Keratinocyte (primary cell): ENCODE measurements at regions not wholly inside any gene's neighbourhood (a gene's known extent, or its start where the extent isn't known, plus 50 kb on each side); places are given as distances from the start of the nearest gene placed in this dataset.

Experiments
- DNase-seq: peaks from one replicate; pipeline ENCODE4 v3.0.0-alpha.2; 2011; ENCODE audit warnings: low read depth, missing footprints, low spot score
- FAIRE-seq: peaks from 2 replicates; lab custom pipeline; 2011; peaks lifted over from hg19 to GRCh38; lab: Jason Lieb, UNC
- H2AFZ ChIP-seq: 2 replicates; pipeline ENCODE4 v1.6.0; 2012; ENCODE audit warnings: low read length, control low read depth, inconsistent platforms; ENCODE audit not compliant: control insufficient read depth
- H3K27ac ChIP-seq: 2 replicates; pipeline ENCODE4 v1.5.1; 2011; ENCODE audit warnings: low read length; ENCODE audit not compliant: control insufficient read depth, insufficient read depth
- H3K27me3 ChIP-seq: 3 replicates; pipeline ENCODE4 v1.6.0; 2011; ENCODE audit warnings: low read length; ENCODE audit not compliant: control insufficient read depth, insufficient read depth; ENCODE audit errors: extremely low read depth
- H3K36me3 ChIP-seq, 2 experiments: 2 replicates in 1 of 2; 3 replicates in 1 of 2; pipeline ENCODE4 v1.5.1; 2011; ENCODE audit warnings: low read length in 2 of 2, mild to moderate bottlenecking in 1 of 2; ENCODE audit not compliant: control insufficient read depth in 2 of 2, insufficient read depth in 2 of 2; ENCODE audit errors: extremely low read depth in 1 of 2
- H3K4me1 ChIP-seq: 3 replicates; pipeline ENCODE4 v1.5.1; 2011; ENCODE audit warnings: low read length; ENCODE audit not compliant: control insufficient read depth, insufficient read depth; ENCODE audit errors: extremely low read depth
- H3K4me2 ChIP-seq: 3 replicates; pipeline ENCODE4 v1.6.0; 2011; ENCODE audit warnings: low read depth, low read length; ENCODE audit not compliant: control insufficient read depth, insufficient read depth; ENCODE audit errors: extremely low read depth
- H3K4me3 ChIP-seq, 3 experiments: fragments of 200-600 bp in 1 of 3; sonication (generic) in 1 of 3; 2 replicates in 2 of 3; 3 replicates in 1 of 3; pipeline ENCODE4 v1.5.1; 2011 to 2016; ENCODE audit warnings: low read length in 3 of 3, mild to moderate bottlenecking in 3 of 3, control low read depth in 2 of 3, inconsistent platforms in 1 of 3, low read depth in 1 of 3, mixed read lengths in 1 of 3, mixed run types in 1 of 3, moderate library complexity in 1 of 3; ENCODE audit not compliant: control insufficient read depth in 2 of 3, insufficient read depth in 2 of 3; ENCODE audit errors: extremely low read depth in 1 of 3
- H3K79me2 ChIP-seq: 2 replicates; pipeline ENCODE4 v1.6.0; 2012; ENCODE audit warnings: low read length; ENCODE audit not compliant: control insufficient read depth, insufficient read depth
- H3K9ac ChIP-seq: 3 replicates; pipeline ENCODE4 v1.6.0; 2011; ENCODE audit warnings: low read length; ENCODE audit not compliant: control insufficient read depth, insufficient read depth; ENCODE audit errors: extremely low read depth
- H3K9me1 ChIP-seq: 3 replicates; pipeline ENCODE4 v1.6.0; 2011; ENCODE audit warnings: low read length; ENCODE audit not compliant: control insufficient read depth, insufficient read depth; ENCODE audit errors: extremely low read depth
- H3K9me3 ChIP-seq: 2 replicates; pipeline ENCODE4 v1.5.1; 2012; ENCODE audit warnings: low read depth, low read length; ENCODE audit not compliant: control insufficient read depth
- H4K20me1 ChIP-seq: 3 replicates; pipeline ENCODE4 v1.6.0; 2011; ENCODE audit warnings: low read length; ENCODE audit not compliant: control insufficient read depth, insufficient read depth; ENCODE audit errors: extremely low read depth
- EZH2 ChIP-seq: IDR thresholded peaks from one replicate; pipeline ENCODE4 v1.6.1; 2012; ENCODE audit warnings: inconsistent platforms, mild to moderate bottlenecking, low read length, moderate library complexity
- dilution Hi-C: fragments of 300-500 bp; cut with MboI; formaldehyde crosslinking; loops from one replicate; pipeline ENCODE4 v1.7.0; 2020; ENCODE audit warnings: low sequenced_read_pairs; ENCODE audit not compliant: extremely low pct_ligation_motif_present
- TF ChIP-seq, protein P1 (sequence below), 3 experiments: IDR thresholded peaks in 1 of 3; conservative IDR thresholded peaks in 1 of 3; optimal IDR thresholded peaks in 1 of 3; 2 replicates in 2 of 3; 3 replicates in 1 of 3; pipeline versions ENCODE3 to v1.5.1; 2011; ENCODE audit warnings: low read length in 3 of 3, mild to moderate bottlenecking in 3 of 3, moderate library complexity in 2 of 3, control low read depth in 1 of 3, inconsistent platforms in 1 of 3; ENCODE audit not compliant: insufficient read depth in 2 of 3; ENCODE audit errors: extremely low read depth in 1 of 3

DNA sequence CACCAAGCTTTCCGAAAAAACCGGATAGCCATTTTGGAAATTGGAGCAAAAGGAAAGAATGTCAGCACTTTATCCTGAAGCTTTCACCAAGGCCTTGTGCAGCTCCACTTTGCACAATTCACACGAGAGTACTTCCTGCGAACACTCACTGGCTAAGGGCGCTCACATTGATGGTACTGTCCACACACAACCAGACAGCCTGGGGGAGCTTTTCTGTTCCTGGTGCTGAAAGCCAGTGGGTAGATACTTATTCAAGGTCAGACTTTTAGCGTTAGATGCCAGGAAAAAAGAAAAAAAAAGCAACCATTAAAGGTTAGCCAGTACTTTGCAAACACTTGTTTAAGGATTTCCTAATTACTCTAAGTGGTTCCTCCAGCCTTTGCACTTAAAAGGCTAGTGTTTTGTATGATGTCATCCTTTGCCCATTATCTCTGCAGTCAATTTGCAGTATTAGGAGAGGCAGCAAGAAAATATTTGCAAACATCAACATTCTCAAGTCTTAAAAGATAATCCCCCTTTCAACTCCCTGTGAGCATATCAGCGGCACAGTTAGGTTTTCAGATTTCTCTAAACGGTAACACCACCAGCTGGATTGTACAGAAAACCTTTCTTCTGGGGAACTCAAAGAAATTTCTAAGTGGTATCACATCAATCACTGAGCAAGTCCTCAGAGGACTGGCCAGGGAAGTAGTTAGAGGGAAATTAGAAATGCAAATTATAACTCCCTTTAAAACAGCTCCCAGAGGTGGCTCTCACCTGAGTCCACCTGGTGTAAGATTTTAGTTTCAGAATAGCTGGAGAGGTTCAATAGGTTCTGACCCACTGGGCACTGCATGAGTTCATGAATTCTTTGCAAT, 243.4 kb upstream of the IRX5 start:
- DNase-seq (no peak), FAIRE-seq (no peak)
- H3K9me1 ChIP-seq, result no peaks in the 10 kb centered on the region
- no peaks in the 10 kb centered on the region for H3K9me3 ChIP-seq
- H3K4me3 ChIP-seq, result no peak overlapping the region
- no peaks in the 10 kb centered on the region for H4K20me1 ChIP-seq
- H3K9ac ChIP-seq, result no peak overlapping the region
- TF ChIP-seq EZH2, result no peak
- TF ChIP-seq, protein P1, sequence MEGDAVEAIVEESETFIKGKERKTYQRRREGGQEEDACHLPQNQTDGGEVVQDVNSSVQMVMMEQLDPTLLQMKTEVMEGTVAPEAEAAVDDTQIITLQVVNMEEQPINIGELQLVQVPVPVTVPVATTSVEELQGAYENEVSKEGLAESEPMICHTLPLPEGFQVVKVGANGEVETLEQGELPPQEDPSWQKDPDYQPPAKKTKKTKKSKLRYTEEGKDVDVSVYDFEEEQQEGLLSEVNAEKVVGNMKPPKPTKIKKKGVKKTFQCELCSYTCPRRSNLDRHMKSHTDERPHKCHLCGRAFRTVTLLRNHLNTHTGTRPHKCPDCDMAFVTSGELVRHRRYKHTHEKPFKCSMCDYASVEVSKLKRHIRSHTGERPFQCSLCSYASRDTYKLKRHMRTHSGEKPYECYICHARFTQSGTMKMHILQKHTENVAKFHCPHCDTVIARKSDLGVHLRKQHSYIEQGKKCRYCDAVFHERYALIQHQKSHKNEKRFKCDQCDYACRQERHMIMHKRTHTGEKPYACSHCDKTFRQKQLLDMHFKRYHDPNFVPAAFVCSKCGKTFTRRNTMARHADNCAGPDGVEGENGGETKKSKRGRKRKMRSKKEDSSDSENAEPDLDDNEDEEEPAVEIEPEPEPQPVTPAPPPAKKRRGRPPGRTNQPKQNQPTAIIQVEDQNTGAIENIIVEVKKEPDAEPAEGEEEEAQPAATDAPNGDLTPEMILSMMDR (optimal IDR thresholded peaks at IDR 0.05 in 1 of 3, IDR thresholded peaks at IDR 0.05 in 1 of 3, conservative IDR thresholded peaks at IDR 0.05 in 1 of 3; ENCODE audit: extremely low read depth in 1 of 3, insufficient read depth in 2 of 3, low read length in 3 of 3), result no peak
- H3K36me3 ChIP-seq, result no peaks in the 10 kb centered on the region
- no peaks in the 10 kb centered on the region for H3K27me3 ChIP-seq
- no peak overlapping the region for H3K4me2 ChIP-seq
- dilution Hi-C loops, result no loop called here
- H3K4me1 ChIP-seq, result no peaks in the 10 kb centered on the region
- H3K27ac ChIP-seq, result no peak overlapping the region
- H2AFZ ChIP-seq, result no peak overlapping the region
- no peaks in the 10 kb centered on the region for H3K79me2 ChIP-seq

- dilution Hi-C loops, result no loop called here
- no peaks in the 10 kb centered on the region for H4K20me1 ChIP-seq
- no peak for TF ChIP-seq EZH2
- TF ChIP-seq, protein P1 (optimal IDR thresholded peaks at IDR 0.05 in 1 of 3, IDR thresholded peaks at IDR 0.05 in 1 of 3, conservative IDR thresholded peaks at IDR 0.05 in 1 of 3; ENCODE audit: extremely low read depth in 1 of 3, insufficient read depth in 2 of 3, low read length in 3 of 3), result no peak
- H3K9me1 ChIP-seq, result no peaks in the 10 kb centered on the region
- H3K36me3 ChIP-seq, result no peaks in the 10 kb centered on the region
- H3K27ac ChIP-seq, result no peak overlapping the region
- FAIRE-seq (no peak), DNase-seq (no peak)
- no peak overlapping the region for H3K4me2 ChIP-seq
- no peaks in the 10 kb centered on the region for H3K79me2 ChIP-seq
- H3K9me3 ChIP-seq, result no peaks in the 10 kb centered on the region
- no peaks in the 10 kb centered on the region for H3K27me3 ChIP-seq
- no peak overlapping the region for H3K9ac ChIP-seq
- no peaks in the 10 kb centered on the region for H3K4me1 ChIP-seq
- H2AFZ ChIP-seq, result no peak overlapping the region
- H3K4me3 ChIP-seq, result no peak overlapping the region
Measured at GRCh38 chr16:54685682-54686081, 245.0 kb upstream of the IRX5 start.
